ENCODE measurements at regions not wholly inside any gene's neighbourhood (a gene's known extent, or its start where the extent isn't known, plus 50 kb on each side); places are given as distances from the start of the nearest gene placed in this dataset.

GRCh38 chr3:193911784-193912340, 224.1 kb upstream of the HES1 start:
- H3K9ac ChIP-seq (ENCODE audit: low read length) = no peak overlapping the region
- H3K14ac ChIP-seq (ENCODE audit: low read length) = no peak overlapping the region
- no peak overlapping the region for H2BK5ac ChIP-seq (ENCODE audit: low read depth, low read length, poor library complexity)
- H3K36me3 ChIP-seq (ENCODE audit: control insufficient read depth in 1 of 2, insufficient read depth in 2 of 2, low read length in 2 of 2) = no peaks in the 10 kb centered on the region
- no peak for DNase-seq
- no peaks in the 10 kb centered on the region for H3K27me3 ChIP-seq (ENCODE audit: insufficient read depth, low read length)
- no peak overlapping the region for H2BK120ac ChIP-seq (ENCODE audit: insufficient read depth, low read length, poor library complexity)
- WGBS (ENCODE audit: extremely low coverage, insufficient coverage, insufficient read length) = no CpG with 5 or more reads among the region's 12 CpGs
- no peak overlapping the region for H3K4me2 ChIP-seq (ENCODE audit: low read length)
- H3K79me2 ChIP-seq (ENCODE audit: control insufficient read depth, insufficient read depth, low read length, poor library complexity) = no peaks in the 10 kb centered on the region
- H3K4ac ChIP-seq (ENCODE audit: low read depth, low read length) = no peak overlapping the region
- peaks cover 3 to 5% of the 10 kb centered on the region in 2 experiments for H3K4me1 ChIP-seq (ENCODE audit: control insufficient read depth in 1 of 2, insufficient read depth in 2 of 2, low read length in 2 of 2)
- H4K91ac ChIP-seq (ENCODE audit: low read depth, low read length) = no peak overlapping the region
- no peak overlapping the region for H2BK12ac ChIP-seq (ENCODE audit: low read length)
- H4K8ac ChIP-seq (ENCODE audit: low read depth, low read length) = no peak overlapping the region
- no peak overlapping the region for H3K18ac ChIP-seq (ENCODE audit: low read length)
- no peak overlapping the region for H3K23ac ChIP-seq (ENCODE audit: low read length)
- H3K27ac ChIP-seq (ENCODE audit: low read depth, low read length) = no peak overlapping the region
- no peak overlapping the region for H2AK5ac ChIP-seq (ENCODE audit: low read length)
- H4K12ac ChIP-seq (ENCODE audit: low read depth, low read length) = no peak overlapping the region
- H3K79me1 ChIP-seq (ENCODE audit: low read length) = peaks cover 2% of the 10 kb centered on the region
- no peak overlapping the region for H2AFZ ChIP-seq (ENCODE audit: insufficient read depth, low read length, poor library complexity)
- H3K9me3 ChIP-seq (ENCODE audit: insufficient read depth, low read depth, low read length) = no peaks in the 10 kb centered on the region
- no peak overlapping the region for H3K4me3 ChIP-seq (ENCODE audit: low read depth, low read length)

GRCh38 chr3:193912621-193913178, 223.2 kb upstream of the HES1 start:
- H3K4me1 ChIP-seq (ENCODE audit: control insufficient read depth in 1 of 2, insufficient read depth in 2 of 2, low read length in 2 of 2) = peaks cover 3 to 5% of the 10 kb centered on the region in 2 experiments
- no peak overlapping the region for H3K9ac ChIP-seq (ENCODE audit: low read length)
- H2AK5ac ChIP-seq (ENCODE audit: low read length) = no peak overlapping the region
- no peak overlapping the region for H2BK12ac ChIP-seq (ENCODE audit: low read length)
- no peak overlapping the region for H2BK5ac ChIP-seq (ENCODE audit: low read depth, low read length, poor library complexity)
- H3K18ac ChIP-seq (ENCODE audit: low read length) = no peak overlapping the region
- DNase-seq = no peak
- H3K9me3 ChIP-seq (ENCODE audit: insufficient read depth, low read depth, low read length) = no peaks in the 10 kb centered on the region
- no CpG with 5 or more reads among the region's 2 CpGs for WGBS (ENCODE audit: extremely low coverage, insufficient coverage, insufficient read length)
- no peak overlapping the region for H3K4me3 ChIP-seq (ENCODE audit: low read depth, low read length)
- no peak overlapping the region for H3K23ac ChIP-seq (ENCODE audit: low read length)
- no peaks in the 10 kb centered on the region for H3K79me2 ChIP-seq (ENCODE audit: control insufficient read depth, insufficient read depth, low read length, poor library complexity)
- H4K8ac ChIP-seq (ENCODE audit: low read depth, low read length) = no peak overlapping the region
- H3K36me3 ChIP-seq (ENCODE audit: control insufficient read depth in 1 of 2, insufficient read depth in 2 of 2, low read length in 2 of 2) = no peaks in the 10 kb centered on the region
- no peaks in the 10 kb centered on the region for H3K27me3 ChIP-seq (ENCODE audit: insufficient read depth, low read length)
- H3K79me1 ChIP-seq (ENCODE audit: low read length) = peaks cover 2% of the 10 kb centered on the region
- no peak overlapping the region for H3K4ac ChIP-seq (ENCODE audit: low read depth, low read length)
- no peak overlapping the region for H2BK120ac ChIP-seq (ENCODE audit: insufficient read depth, low read length, poor library complexity)
- no peak overlapping the region for H3K27ac ChIP-seq (ENCODE audit: low read depth, low read length)
- H3K4me2 ChIP-seq (ENCODE audit: low read length) = no peak overlapping the region
- H4K91ac ChIP-seq (ENCODE audit: low read depth, low read length) = no peak overlapping the region
- H3K14ac ChIP-seq (ENCODE audit: low read length) = no peak overlapping the region
- no peak overlapping the region for H4K12ac ChIP-seq (ENCODE audit: low read depth, low read length)
- no peak overlapping the region for H2AFZ ChIP-seq (ENCODE audit: insufficient read depth, low read length, poor library complexity)

GRCh38 chr3:193914602-193915001, 221.3 kb upstream of the HES1 start:
- DNase-seq = no peak
- Histone ChIP-seq H3K4me3 (ENCODE audit: low read depth, low read length) (no peak overlapping the region), H3K18ac (ENCODE audit: low read length) (no peak overlapping the region), H4K8ac (ENCODE audit: low read depth, low read length) (no peak overlapping the region), H3K27ac (ENCODE audit: low read depth, low read length) (no peak overlapping the region), H3K4ac (ENCODE audit: low read depth, low read length) (no peak overlapping the region), H4K91ac (ENCODE audit: low read depth, low read length) (no peak overlapping the region), H4K12ac (ENCODE audit: low read depth, low read length) (no peak overlapping the region), H3K4me1 (ENCODE audit: control insufficient read depth in 1 of 2, insufficient read depth in 2 of 2, low read length in 2 of 2) (peaks cover 3 to 5% of the 10 kb centered on the region in 2 experiments), H2AK5ac (ENCODE audit: low read length) (no peak overlapping the region), H3K9me3 (ENCODE audit: insufficient read depth, low read depth, low read length) (no peaks in the 10 kb centered on the region), H3K36me3 (ENCODE audit: control insufficient read depth in 1 of 2, insufficient read depth in 2 of 2, low read length in 2 of 2) (no peaks in the 10 kb centered on the region), H3K14ac (ENCODE audit: low read length) (no peak overlapping the region), H3K9ac (ENCODE audit: low read length) (no peak overlapping the region), H3K27me3 (ENCODE audit: insufficient read depth, low read length) (no peaks in the 10 kb centered on the region), H2BK120ac (ENCODE audit: insufficient read depth, low read length, poor library complexity) (no peak overlapping the region), H3K79me2 (ENCODE audit: control insufficient read depth, insufficient read depth, low read length, poor library complexity) (no peaks in the 10 kb centered on the region), H2BK12ac (ENCODE audit: low read length) (no peak overlapping the region), H2BK5ac (ENCODE audit: low read depth, low read length, poor library complexity) (no peak overlapping the region), H3K79me1 (ENCODE audit: low read length) (peaks cover 2% of the 10 kb centered on the region), H3K4me2 (ENCODE audit: low read length) (no peak overlapping the region), H3K23ac (ENCODE audit: low read length) (no peak overlapping the region), H2AFZ (ENCODE audit: insufficient read depth, low read length, poor library complexity) (no peak overlapping the region)
- no CpG with 5 or more reads among the region's 1 CpG for WGBS (ENCODE audit: extremely low coverage, insufficient coverage, insufficient read length)

- Histone ChIP-seq H3K79me1 (ENCODE audit: low read length) (peaks cover 2% of the 10 kb centered on the region), H2AK5ac (ENCODE audit: low read length) (no peak overlapping the region), H3K9me3 (ENCODE audit: insufficient read depth, low read depth, low read length) (no peaks in the 10 kb centered on the region), H3K27ac (ENCODE audit: low read depth, low read length) (no peak overlapping the region), H3K4me2 (ENCODE audit: low read length) (no peak overlapping the region), H4K91ac (ENCODE audit: low read depth, low read length) (no peak overlapping the region), H2BK120ac (ENCODE audit: insufficient read depth, low read length, poor library complexity) (no peak overlapping the region), H2BK5ac (ENCODE audit: low read depth, low read length, poor library complexity) (no peak overlapping the region), H2BK12ac (ENCODE audit: low read length) (no peak overlapping the region), H3K4me3 (ENCODE audit: low read depth, low read length) (no peak overlapping the region), H3K79me2 (ENCODE audit: control insufficient read depth, insufficient read depth, low read length, poor library complexity) (no peaks in the 10 kb centered on the region), H3K18ac (ENCODE audit: low read length) (no peak overlapping the region), H3K4me1 (ENCODE audit: control insufficient read depth in 1 of 2, insufficient read depth in 2 of 2, low read length in 2 of 2) (peaks cover 3 to 5% of the 10 kb centered on the region in 2 experiments), H4K12ac (ENCODE audit: low read depth, low read length) (no peak overlapping the region), H3K14ac (ENCODE audit: low read length) (no peak overlapping the region), H2AFZ (ENCODE audit: insufficient read depth, low read length, poor library complexity) (no peak overlapping the region), H3K27me3 (ENCODE audit: insufficient read depth, low read length) (no peaks in the 10 kb centered on the region), H4K8ac (ENCODE audit: low read depth, low read length) (no peak overlapping the region), H3K23ac (ENCODE audit: low read length) (no peak overlapping the region), H3K9ac (ENCODE audit: low read length) (no peak overlapping the region), H3K4ac (ENCODE audit: low read depth, low read length) (no peak overlapping the region), H3K36me3 (ENCODE audit: control insufficient read depth in 1 of 2, insufficient read depth in 2 of 2, low read length in 2 of 2) (no peaks in the 10 kb centered on the region)
- no CpG with 5 or more reads among the region's 4 CpGs for WGBS (ENCODE audit: extremely low coverage, insufficient coverage, insufficient read length)
- no peak for DNase-seq
Observed at GRCh38 chr3:193915099-193915498, 220.8 kb upstream of the HES1 start.
